Right cardiac atrium (tissue), 5 donors: ENCODE measurements at regions not wholly inside any gene's neighbourhood (a gene's known extent, or its start where the extent isn't known, plus 50 kb on each side); places are given as distances from the start of the nearest gene placed in this dataset.
"Not testable (repeated sequence)": the region's sequence is repeated elsewhere in the genome, so short reads cannot be mapped to it uniquely, and the experiment has no call there.

Experiments
- ATAC-seq, 2 donors: fragments of 200-7000 bp; cut with Tn5 transposase; one replicate each; pipeline versions ENCODE4 v1.8.0 to v1.9.1; 2020; ENCODE audit warnings: moderate library complexity in 2 of 2, mild to moderate bottlenecking in 1 of 2
- DNase-seq, 3 donors: peaks; one replicate each; pipeline ENCODE4 v3.0.0-alpha.2; 2020
- H3K27ac ChIP-seq: one replicate; pipeline ENCODE4 v1.5.1; 2013; ENCODE audit warnings: mild to moderate bottlenecking, low read length, control low read depth, moderate library complexity
- H3K27me3 ChIP-seq: one replicate; pipeline ENCODE4 v1.6.1; 2013; ENCODE audit not compliant: control insufficient read depth, insufficient read depth
- H3K4me1 ChIP-seq: one replicate; pipeline ENCODE4 v1.6.1; 2013; ENCODE audit warnings: low read length; ENCODE audit not compliant: control insufficient read depth, insufficient read depth
- H3K4me3 ChIP-seq: one replicate; pipeline ENCODE4 v1.5.1; 2013; ENCODE audit warnings: low read length, control low read depth
- H3K9me3 ChIP-seq: one replicate; pipeline ENCODE4 v1.6.1; 2013; ENCODE audit warnings: low read length; ENCODE audit not compliant: control insufficient read depth
- WGBS: extraction: QIAGEN DNeasy Blood & Tissue Kit; methylation state at CpG from one replicate; pipeline ENCODE4 v1.1.7; 2013; 5-methylcytosine and 5-hydroxymethylcytosine counted together
- intact Hi-C, 4 donors: fragments of 100-400 bp; cut with DNase I; formaldehyde crosslinking; loops; one replicate each; pipeline versions ENCODE4 v1.11.0 to v1.14.0; 2022 to 2023
- donor health status: healthy with polysubstance abuse.
- donor health status: DM: no; HTN: yes; CAD: no.
- donor health status: DM: no; HTN: no; CAD: no.
- donor health status: DM: no; HTN: yes; CAD: no; lungs with severe emphysema.
- donor health status: DM: yes; HTN: yes; CAD: no.

- WGBS: 35% methylated on average over 1 of the region's 1 CpG
- Histone ChIP-seq H3K27ac (no peak overlapping the region), H3K4me3 (no peak overlapping the region), H3K27me3 (no peaks in the 10 kb centered on the region), H3K9me3 (peaks cover 2% of the 10 kb centered on the region), H3K4me1 (no peaks in the 10 kb centered on the region)
- DNase-seq (no peak), ATAC-seq (no peak)
- intact Hi-C loops: no loop called here
These were observed 438.5 kb upstream of the TNC start for GRCh38 chr9:115556432-115556831.

DNA sequence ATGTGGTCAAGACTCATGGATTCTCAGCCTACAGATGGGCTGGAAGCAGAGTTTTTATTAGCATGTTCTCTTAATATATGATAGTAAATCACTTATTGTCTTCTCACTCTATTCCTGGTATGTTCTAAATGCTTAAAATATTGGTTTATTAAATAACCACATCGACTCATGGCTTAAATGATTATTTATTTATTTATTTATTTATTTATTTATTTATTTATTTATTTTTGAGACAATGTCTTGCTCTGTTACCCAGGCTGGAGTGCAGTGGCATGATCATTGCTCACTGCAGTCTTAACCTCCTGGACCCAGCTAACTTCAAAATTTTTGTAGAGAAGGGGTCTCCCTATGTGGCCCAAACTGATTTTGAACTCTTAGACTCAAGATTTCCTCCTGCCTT is 457.2 kb upstream of the TNC start:
- WGBS: 74% methylated on average over 1 of the region's 1 CpG
- Histone ChIP-seq H3K9me3 (no peaks in the 10 kb centered on the region), H3K27me3 (no peaks in the 10 kb centered on the region), H3K4me3 (no peak overlapping the region), H3K27ac (no peak overlapping the region), H3K4me1 (no peaks in the 10 kb centered on the region)
- intact Hi-C loops: no loop called here
- DNase-seq (no peak), ATAC-seq (no peak)

DNA sequence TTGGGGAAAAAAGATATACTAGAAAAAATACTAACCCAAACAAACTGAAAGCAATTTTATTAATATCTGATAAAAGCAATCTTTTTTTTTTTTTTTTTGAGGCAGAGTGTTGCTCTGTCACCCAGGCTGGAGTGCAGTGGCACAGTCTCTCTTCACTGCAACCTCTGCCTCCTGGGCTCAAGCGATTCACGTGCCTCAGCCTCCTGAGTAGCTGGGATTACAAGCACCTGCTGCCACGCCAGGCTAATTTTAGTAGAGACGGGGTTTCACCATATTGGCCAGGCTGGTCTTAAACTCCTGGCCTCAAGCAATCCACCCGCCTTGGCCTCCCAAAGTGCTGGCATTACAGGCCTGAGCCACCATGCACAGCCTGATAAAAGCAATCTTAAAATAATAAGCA is 467.5 kb upstream of the TNC start:
- intact Hi-C loops: loop anchor here in 1 of 4 donors (5.0 kb wide), 1 partner anchor 652 kb away; no protein-coding TSS in a partner anchor
- not testable (repeated sequence) for H3K27ac ChIP-seq, H3K9me3 ChIP-seq, H3K4me1 ChIP-seq, DNase-seq, H3K4me3 ChIP-seq, ATAC-seq, H3K27me3 ChIP-seq
- 80% methylated on average over 5 of the region's 5 CpGs for WGBS

DNA sequence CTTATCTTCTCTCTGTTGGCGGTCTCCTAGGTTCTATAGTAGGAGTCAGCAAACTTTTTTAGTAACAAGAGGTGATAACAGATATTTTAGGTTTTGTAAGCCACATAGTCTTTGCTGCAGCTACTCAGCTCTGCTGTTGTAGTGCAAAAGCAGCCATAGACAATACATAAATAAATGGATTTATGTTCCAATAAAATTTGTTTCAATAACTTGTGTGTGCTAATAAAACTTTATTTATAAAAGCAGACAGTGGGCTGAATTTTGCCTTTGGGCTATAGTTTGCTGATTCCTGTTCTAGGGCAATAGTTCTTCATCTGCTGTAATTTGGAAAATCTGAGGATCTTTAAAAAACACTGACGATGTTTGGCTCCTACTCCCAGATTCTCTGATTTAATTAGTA is 469.4 kb upstream of the TNC start:
- Histone ChIP-seq H3K27ac (no peak overlapping the region), H3K27me3 (no peaks in the 10 kb centered on the region), H3K4me1 (peaks cover 2% of the 10 kb centered on the region), H3K4me3 (no peak overlapping the region), H3K9me3 (no peaks in the 10 kb centered on the region)
- no peak for DNase-seq
- no peak for ATAC-seq
- intact Hi-C loops: loop anchor here in 1 of 4 donors (5.0 kb wide), 1 partner anchor 650 kb away; no protein-coding TSS in a partner anchor
- WGBS: 78% methylated on average over 2 of the region's 2 CpGs

DNA sequence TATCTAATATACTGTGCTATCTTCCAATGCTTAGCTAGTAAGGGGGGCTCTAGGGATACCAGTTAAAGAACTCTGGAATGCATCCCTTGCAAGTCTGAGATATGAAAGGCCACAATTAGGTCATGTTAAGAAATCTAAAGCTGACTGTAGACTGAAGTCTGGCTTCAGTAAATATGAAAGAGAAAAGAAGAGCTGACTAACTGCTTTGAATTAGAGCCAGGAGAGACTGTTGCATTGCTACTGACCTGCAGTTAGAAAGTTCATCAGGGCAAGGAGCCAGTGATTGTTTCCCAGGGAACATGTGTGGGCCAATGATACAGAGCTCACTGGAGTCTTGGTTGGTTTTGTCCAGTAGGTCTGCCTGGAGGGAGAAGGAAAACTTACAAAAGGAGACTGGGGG is 472.1 kb upstream of the TNC start:
- intact Hi-C loops: loop anchor here (5.0 to 10.0 kb wide), 5 partner anchors 982 to 1065 kb away; no protein-coding TSS in a partner anchor
- ATAC-seq (peak; percentile 59 to 73), DNase-seq (peak in 1 of 3 donors; percentile 21)
- Histone ChIP-seq H3K9me3 (no peaks in the 10 kb centered on the region), H3K27me3 (no peaks in the 10 kb centered on the region), H3K27ac (no peak overlapping the region), H3K4me1 (peaks cover 2% of the 10 kb centered on the region), H3K4me3 (no peak overlapping the region)

- intact Hi-C loops: loop anchor here (5.0 to 10.0 kb wide), 5 partner anchors 981 to 1063 kb away; no protein-coding TSS in a partner anchor
- DNase-seq (peak; percentile 58 to 68 (median 67)), ATAC-seq (peak; percentile 87 to 94)
- no peak overlapping the region for H3K4me3 ChIP-seq
- no peaks in the 10 kb centered on the region for H3K9me3 ChIP-seq
- H3K4me1 ChIP-seq: peaks cover 2% of the 10 kb centered on the region
- 8% methylated on average over 4 of the region's 4 CpGs for WGBS
- H3K27me3 ChIP-seq: no peaks in the 10 kb centered on the region
- no peak overlapping the region for H3K27ac ChIP-seq
These were observed 473.6 kb upstream of the TNC start for GRCh38 chr9:115591584-115591984.

GRCh38 chr9:115593587-115594091 is 475.7 kb upstream of the TNC start:
- Histone ChIP-seq H3K4me1 (peaks cover 2% of the 10 kb centered on the region), H3K4me3 (no peak overlapping the region)
- ATAC-seq: peak in 1 of 2 donors; percentile 52

DNA sequence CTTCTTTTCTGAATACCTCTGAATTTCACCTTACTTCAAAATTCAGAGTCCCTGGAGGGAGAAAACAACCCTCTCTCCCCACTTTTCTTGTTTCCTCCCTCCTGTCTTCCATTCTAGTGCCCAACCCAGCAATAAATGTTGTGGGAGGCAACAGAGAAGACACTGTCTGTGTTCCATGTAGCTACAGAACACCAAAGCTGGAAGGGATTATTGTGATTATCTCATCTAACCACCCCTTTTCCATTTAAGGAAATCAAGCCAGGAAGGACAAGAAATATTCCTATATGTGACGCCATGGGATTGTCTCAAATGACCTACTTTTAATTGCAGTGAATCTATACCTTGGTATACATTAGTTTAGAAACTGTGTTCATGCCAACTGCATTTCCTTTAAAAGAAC is 476.6 kb upstream of the TNC start:
- Histone ChIP-seq H3K4me3 (no peak overlapping the region), H3K27me3 (no peaks in the 10 kb centered on the region), H3K4me1 (peaks cover 2% of the 10 kb centered on the region), H3K27ac (no peak overlapping the region), H3K9me3 (no peaks in the 10 kb centered on the region)
- ATAC-seq (no peak), DNase-seq (no peak)
- 52% methylated on average over 1 of the region's 1 CpG for WGBS
- intact Hi-C loops: loop anchor here (5.0 to 10.0 kb wide), 5 partner anchors 978 to 1060 kb away; no protein-coding TSS in a partner anchor

More at GRCh38 chr9:115593587-115594091, 475.7 kb upstream of the TNC start:
- 2% methylated on average over 4 of the region's 4 CpGs for WGBS
- H3K27ac ChIP-seq: no peak overlapping the region
- no peak for DNase-seq
- H3K27me3 ChIP-seq: no peaks in the 10 kb centered on the region
- intact Hi-C loops: loop anchor here (5.0 to 10.0 kb wide), 5 partner anchors 979 to 1061 kb away; no protein-coding TSS in a partner anchor
- no peaks in the 10 kb centered on the region for H3K9me3 ChIP-seq

GRCh38 chr9:115596021-115596745 is 478.2 kb upstream of the TNC start:
- no peaks in the 10 kb centered on the region for H3K9me3 ChIP-seq
- intact Hi-C loops: loop anchor here (10.0 kb wide), 3 partner anchors 979 to 1059 kb away; no protein-coding TSS in a partner anchor
- DNase-seq (peak in 1 of 3 donors; percentile 51), ATAC-seq (no peak)
- WGBS: 34% methylated on average over 10 of the region's 10 CpGs
- no peaks in the 10 kb centered on the region for H3K27me3 ChIP-seq
- H3K4me1 ChIP-seq: peaks cover 2% of the 10 kb centered on the region
- H3K27ac ChIP-seq: no peak overlapping the region
- H3K4me3 ChIP-seq: no peak overlapping the region

DNA sequence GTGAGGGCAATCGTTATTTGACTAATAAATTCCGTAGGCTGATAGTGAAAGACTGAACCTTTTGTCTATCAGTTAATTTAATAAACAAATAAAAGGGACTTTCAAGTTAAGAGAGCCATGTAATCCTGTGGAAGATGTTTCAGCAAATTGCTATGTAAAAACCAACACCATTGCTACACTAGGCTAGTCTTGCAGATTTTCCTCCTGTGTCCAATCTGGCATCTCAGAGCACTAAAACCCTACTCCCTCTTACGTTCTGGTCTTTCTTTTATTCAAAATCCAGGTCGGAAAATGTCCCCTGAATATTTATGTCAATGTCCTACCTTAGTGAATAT is 478.8 kb upstream of the TNC start:
- 30% methylated on average over 4 of the region's 4 CpGs for WGBS
- intact Hi-C loops: loop anchor here (10.0 kb wide), 3 partner anchors 978 to 1058 kb away; no protein-coding TSS in a partner anchor
- H3K9me3 ChIP-seq: no peaks in the 10 kb centered on the region

DNA sequence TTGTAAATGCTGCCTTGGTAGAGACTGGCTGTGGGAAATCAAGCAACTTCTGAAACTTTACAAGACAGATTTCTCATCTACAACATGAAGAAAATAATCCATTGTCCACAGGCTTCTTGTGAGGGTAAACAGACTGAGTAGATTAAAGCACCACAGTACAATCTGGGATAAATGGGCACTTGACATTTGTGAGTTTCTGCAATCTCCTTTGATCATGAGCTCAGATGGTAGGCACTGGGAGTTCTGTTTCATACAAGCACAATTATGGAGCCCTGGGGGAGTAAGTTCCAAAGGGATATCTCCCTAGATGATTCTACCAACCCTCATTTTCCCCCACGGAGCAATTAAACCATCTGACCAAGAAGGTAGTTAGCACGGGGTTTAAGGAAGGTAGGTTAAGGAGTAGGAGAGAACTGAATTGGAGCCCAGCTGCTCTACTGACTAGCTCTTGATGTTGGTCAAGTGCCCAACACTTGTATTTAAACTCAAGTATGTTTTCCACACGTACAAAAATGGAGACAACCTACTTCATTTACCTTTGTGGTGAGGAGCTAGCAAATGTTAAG is 479.5 kb upstream of the TNC start:
- H3K4me3 ChIP-seq: no peak overlapping the region
- intact Hi-C loops: loop anchor here (10.0 kb wide), 3 partner anchors 977 to 1057 kb away; no protein-coding TSS in a partner anchor
- 76% methylated on average over 3 of the region's 3 CpGs for WGBS
- no peak overlapping the region for H3K27ac ChIP-seq
- DNase-seq: no peak
- no peaks in the 10 kb centered on the region for H3K9me3 ChIP-seq
- no peaks in the 10 kb centered on the region for H3K4me1 ChIP-seq
- no peak for ATAC-seq
- no peaks in the 10 kb centered on the region for H3K27me3 ChIP-seq

More for the DNA sequence above, 478.8 kb upstream of the TNC start:
- Histone ChIP-seq H3K4me1 (peaks cover under 1% of the 10 kb centered on the region), H3K27me3 (no peaks in the 10 kb centered on the region), H3K27ac (no peak overlapping the region), H3K4me3 (no peak overlapping the region)
- no peak for ATAC-seq
- no peak for DNase-seq
